ENCODE measurements at regions not wholly inside any gene's neighbourhood (a gene's known extent, or its start where the extent isn't known, plus 50 kb on each side); places are given as distances from the start of the nearest gene placed in this dataset.

DNA sequence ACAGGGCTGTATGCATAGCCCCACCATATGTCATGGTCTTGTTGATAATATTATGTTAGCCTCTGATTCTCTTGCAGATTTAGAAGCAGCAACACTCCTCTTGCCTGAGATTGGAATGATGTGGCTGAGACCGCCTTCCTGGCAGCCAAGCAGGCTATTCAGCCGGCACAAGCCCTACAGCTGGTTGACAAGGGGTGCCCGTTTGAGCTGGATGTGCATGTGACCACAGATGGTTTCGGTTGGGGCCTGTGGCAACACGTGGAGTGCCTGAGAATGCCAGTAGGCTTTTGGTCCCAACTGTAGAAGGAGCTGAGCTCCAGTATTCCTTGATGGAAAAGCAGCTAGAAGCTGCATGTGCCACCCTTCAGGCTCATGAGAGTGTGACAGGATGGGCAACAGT is 303.6 kb upstream of the POU3F2 start:
- no peak for TF ChIP-seq RARB (CRISPR knock-in tag; IDR thresholded peaks at IDR 0.05)
- no peak for TF ChIP-seq ZC3H10 (CRISPR knock-in tag; IDR thresholded peaks at IDR 0.05)
- no peak for TF ChIP-seq ZFP30 (CRISPR knock-in tag; IDR thresholded peaks at IDR 0.05)
- TF ChIP-seq, protein P1, sequence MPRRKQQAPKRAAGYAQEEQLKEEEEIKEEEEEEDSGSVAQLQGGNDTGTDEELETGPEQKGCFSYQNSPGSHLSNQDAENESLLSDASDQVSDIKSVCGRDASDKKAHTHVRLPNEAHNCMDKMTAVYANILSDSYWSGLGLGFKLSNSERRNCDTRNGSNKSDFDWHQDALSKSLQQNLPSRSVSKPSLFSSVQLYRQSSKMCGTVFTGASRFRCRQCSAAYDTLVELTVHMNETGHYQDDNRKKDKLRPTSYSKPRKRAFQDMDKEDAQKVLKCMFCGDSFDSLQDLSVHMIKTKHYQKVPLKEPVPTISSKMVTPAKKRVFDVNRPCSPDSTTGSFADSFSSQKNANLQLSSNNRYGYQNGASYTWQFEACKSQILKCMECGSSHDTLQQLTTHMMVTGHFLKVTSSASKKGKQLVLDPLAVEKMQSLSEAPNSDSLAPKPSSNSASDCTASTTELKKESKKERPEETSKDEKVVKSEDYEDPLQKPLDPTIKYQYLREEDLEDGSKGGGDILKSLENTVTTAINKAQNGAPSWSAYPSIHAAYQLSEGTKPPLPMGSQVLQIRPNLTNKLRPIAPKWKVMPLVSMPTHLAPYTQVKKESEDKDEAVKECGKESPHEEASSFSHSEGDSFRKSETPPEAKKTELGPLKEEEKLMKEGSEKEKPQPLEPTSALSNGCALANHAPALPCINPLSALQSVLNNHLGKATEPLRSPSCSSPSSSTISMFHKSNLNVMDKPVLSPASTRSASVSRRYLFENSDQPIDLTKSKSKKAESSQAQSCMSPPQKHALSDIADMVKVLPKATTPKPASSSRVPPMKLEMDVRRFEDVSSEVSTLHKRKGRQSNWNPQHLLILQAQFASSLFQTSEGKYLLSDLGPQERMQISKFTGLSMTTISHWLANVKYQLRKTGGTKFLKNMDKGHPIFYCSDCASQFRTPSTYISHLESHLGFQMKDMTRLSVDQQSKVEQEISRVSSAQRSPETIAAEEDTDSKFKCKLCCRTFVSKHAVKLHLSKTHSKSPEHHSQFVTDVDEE (CRISPR knock-in tag; IDR thresholded peaks at IDR 0.05) = no peak
- TF ChIP-seq SNAI2 (CRISPR knock-in tag; IDR thresholded peaks at IDR 0.05) = no peak

Measured in SK-N-SH treated with all-trans-retinoic acid at 6 μM for 48 hours (cell line).